Fibroblast of pulmonary artery (primary cell): ENCODE measurements at regions not wholly inside any gene's neighbourhood (a gene's known extent, or its start where the extent isn't known, plus 50 kb on each side); places are given as distances from the start of the nearest gene placed in this dataset.

ENCODE experiments used
- DNase-seq: peaks from one replicate; pipeline ENCODE4 v3.0.0-alpha.2; 2010; ENCODE audit warnings: low read depth
- H3K4me3 ChIP-seq: replicated peaks from 2 replicates; pipeline ENCODE4 v1.5.1; 2011; ENCODE audit warnings: low read depth, mild to moderate bottlenecking, control low read depth, low read length, moderate library complexity
- CTCF ChIP-seq: IDR thresholded peaks from 2 replicates; pipeline ENCODE4 v1.5.1; 2011; ENCODE audit warnings: mild to moderate bottlenecking, control low read depth, low read length, inconsistent platforms; ENCODE audit errors: missing control alignments

GRCh38 chr4:79625361-79625760, 217.3 kb upstream of the GK2 start:
- no peak for TF ChIP-seq CTCF
- no peak for DNase-seq
- H3K4me3 ChIP-seq, result no peak overlapping the region

GRCh38 chr4:79623021-79623870, 215.2 kb upstream of the GK2 start:
- DNase-seq, result peak; percentile 7
- TF ChIP-seq CTCF, result no peak

GRCh38 chr4:79621061-79621460, 213.0 kb upstream of the GK2 start:
- TF ChIP-seq CTCF, result no peak
- no peak for DNase-seq
- no peak overlapping the region for H3K4me3 ChIP-seq

More at GRCh38 chr4:79623021-79623870, 215.2 kb upstream of the GK2 start:
- H3K4me3 ChIP-seq, result no peak overlapping the region

GRCh38 chr4:79620617-79621016, 212.6 kb upstream of the GK2 start:
- no peak overlapping the region for H3K4me3 ChIP-seq
- no peak for TF ChIP-seq CTCF
- DNase-seq, result no peak

GRCh38 chr4:79613269-79613935, 205.4 kb upstream of the GK2 start:
- no peak for DNase-seq
- TF ChIP-seq CTCF, result no peak
- H3K4me3 ChIP-seq, result no peak overlapping the region

- DNase-seq, result no peak
- no peak for TF ChIP-seq CTCF
- no peak overlapping the region for H3K4me3 ChIP-seq
Measured at GRCh38 chr4:79611026-79611425, 203.0 kb upstream of the GK2 start.

- no peak for DNase-seq
- TF ChIP-seq CTCF, result no peak
- no peak overlapping the region for H3K4me3 ChIP-seq
Measured at GRCh38 chr4:79609817-79610216, 201.8 kb upstream of the GK2 start.
